Mammary epithelial cell (primary cell): ENCODE measurements at regions not wholly inside any gene's neighbourhood (a gene's known extent, or its start where the extent isn't known, plus 50 kb on each side); places are given as distances from the start of the nearest gene placed in this dataset.

Experiments used
- CTCF ChIP-seq, 2 donors: IDR thresholded peaks in 1 of 2; conservative IDR thresholded peaks in 1 of 2; 2 replicates each; pipeline ENCODE4 v1.5.1; 2011 to 2012; ENCODE audit warnings: inconsistent platforms in 2 of 2, low read length in 2 of 2, mild to moderate bottlenecking in 2 of 2, control low read depth in 1 of 2, low read depth in 1 of 2; ENCODE audit not compliant: insufficient read depth in 1 of 2; ENCODE audit errors: extremely low read depth in 1 of 2
- EZH2 ChIP-seq: IDR thresholded peaks from 2 replicates; pipeline ENCODE4 v1.6.1; 2012; ENCODE audit warnings: low read length, inconsistent platforms, borderline replicate concordance

GRCh38 chr3:13263770-13264467 lies 156.2 kb downstream of the NUP210 start:
- TF ChIP-seq CTCF (conservative IDR thresholded peaks at IDR 0.05 in 1 of 2, IDR thresholded peaks at IDR 0.05 in 1 of 2; ENCODE audit: extremely low read depth in 1 of 2, insufficient read depth in 1 of 2, low read depth in 1 of 2, low read length in 2 of 2) (no peak), EZH2 (no peak)
